GM12878 (cell line): ENCODE measurements at regions not wholly inside any gene's neighbourhood (a gene's known extent, or its start where the extent isn't known, plus 50 kb on each side); places are given as distances from the start of the nearest gene placed in this dataset.

ENCODE experiments used
- BACH1 ChIP-seq: fragments of 450-650 bp; IDR thresholded peaks from 2 replicates; pipeline ENCODE4 v1.6.1; 2017; ENCODE audit warnings: mild to moderate bottlenecking, borderline replicate concordance
- BCL11A ChIP-seq: IDR thresholded peaks from 2 replicates; pipeline ENCODE4 v1.6.1; 2011; ENCODE audit warnings: low read depth, low read length
- CREM ChIP-seq: IDR thresholded peaks from 2 replicates; pipeline ENCODE4 v1.6.1; 2014; ENCODE audit warnings: antibody characterized with exemption, low read depth
- DPF2 ChIP-seq: fragments of 450-650 bp; IDR thresholded peaks from 2 replicates; pipeline ENCODE4 v1.6.1; 2017; ENCODE audit warnings: mild to moderate bottlenecking
- E2F8 ChIP-seq: fragments of 450-650 bp; IDR thresholded peaks from 2 replicates; pipeline ENCODE4 v1.6.1; 2018; ENCODE audit warnings: mild to moderate bottlenecking, low read depth, moderate library complexity; ENCODE audit not compliant: partially characterized antibody
- FOXK2 ChIP-seq: fragments of 450-650 bp; IDR thresholded peaks from 2 replicates; pipeline ENCODE4 v1.6.1; 2017; ENCODE audit warnings: mild to moderate bottlenecking, moderate library complexity
- GATAD2B ChIP-seq: fragments of 450-650 bp; conservative IDR thresholded peaks from 2 replicates; pipeline ENCODE4 v1.6.1; 2017; ENCODE audit warnings: low read depth, mild to moderate bottlenecking, moderate library complexity
- HCFC1 ChIP-seq: fragments of 150-350 bp; IDR thresholded peaks from 2 replicates; pipeline ENCODE4 v1.6.1; 2014; ENCODE audit warnings: low read length
- IRF4 ChIP-seq: IDR thresholded peaks from 2 replicates; pipeline ENCODE4 v1.6.1; 2011; ENCODE audit warnings: low read depth, low read length
- IRF5 ChIP-seq: fragments of 450-650 bp; IDR thresholded peaks from 2 replicates; pipeline ENCODE4 v1.6.1; 2017; ENCODE audit warnings: borderline replicate concordance
- MEF2B ChIP-seq: fragments of 450-650 bp; IDR thresholded peaks from 2 replicates; pipeline ENCODE4 v1.6.1; 2018; ENCODE audit warnings: mild to moderate bottlenecking, moderate library complexity; ENCODE audit not compliant: partially characterized antibody, poor library complexity, severe bottlenecking
- PML ChIP-seq: IDR thresholded peaks from 2 replicates; pipeline ENCODE4 v1.6.1; 2012; ENCODE audit warnings: low read length, inconsistent platforms
- POU2F2 ChIP-seq: IDR thresholded peaks from 3 replicates; pipeline ENCODE4 v1.6.1; 2011; ENCODE audit warnings: low read depth, mild to moderate bottlenecking, low read length, borderline replicate concordance
- RELB ChIP-seq: fragments of 450-650 bp; IDR thresholded peaks from 2 replicates; pipeline ENCODE4 v1.6.1; 2017; ENCODE audit warnings: low read depth, mild to moderate bottlenecking, moderate library complexity
- REST ChIP-seq: IDR thresholded peaks from 2 replicates; pipeline ENCODE4 v1.6.1; 2012; ENCODE audit warnings: mild to moderate bottlenecking, low read depth, low read length
- SIN3A ChIP-seq: IDR thresholded peaks from 2 replicates; pipeline ENCODE4 v1.6.1; 2012; ENCODE audit warnings: low read depth, low read length, improper control_type of control experiment
- SKIL ChIP-seq: fragments of 450-650 bp; IDR thresholded peaks from 2 replicates; pipeline ENCODE4 v1.6.1; 2017; ENCODE audit warnings: mild to moderate bottlenecking, low read depth, inconsistent platforms; ENCODE audit not compliant: poor library complexity, severe bottlenecking
- USF2 ChIP-seq: IDR thresholded peaks from 2 replicates; pipeline ENCODE4 v1.6.1; 2011; ENCODE audit warnings: low read depth, low read length, improper control_type of control experiment, borderline replicate concordance
- ZNF384 ChIP-seq: IDR thresholded peaks from 2 replicates; pipeline ENCODE4 v1.6.1; 2012; ENCODE audit warnings: low read depth, mild to moderate bottlenecking, low read length, improper control_type of control experiment, borderline replicate concordance

- TF ChIP-seq E2F8: no peak
- TF ChIP-seq REST: no peak
- TF ChIP-seq GATAD2B: no peak
- peak; percentile 55; the same call in 1 of the 2 replicates for TF ChIP-seq IRF4
- TF ChIP-seq POU2F2: peak; percentile 47; the same call in 1 of the 3 replicates
- TF ChIP-seq USF2: no peak
- TF ChIP-seq HCFC1: no peak
- TF ChIP-seq ZNF384: no peak
- peak; percentile 56; the same call in 1 of the 2 replicates for TF ChIP-seq BCL11A
- no peak for TF ChIP-seq IRF5
- TF ChIP-seq MEF2B: no peak
- TF ChIP-seq PML: no peak
- no peak for TF ChIP-seq FOXK2
- peak; percentile 70 for TF ChIP-seq RELB
- no peak for TF ChIP-seq BACH1
- no peak for TF ChIP-seq SIN3A
- peak; percentile 82 for TF ChIP-seq DPF2
- TF ChIP-seq SKIL: no peak
- TF ChIP-seq CREM: 0 out of 2 replicates have a peak, but pooled peaks have one; percentile 14
These were observed 705.4 kb upstream of the RIOK2 start (continued) for GRCh38 chr5:97888439-97888838.
